ENCODE measurements at regions not wholly inside any gene's neighbourhood (a gene's known extent, or its start where the extent isn't known, plus 50 kb on each side); places are given as distances from the start of the nearest gene placed in this dataset.
A peak's percentile ranks its signal among the peaks of the same experiment; 100 is the strongest.
"Not testable (repeated sequence)": the region's sequence is repeated elsewhere in the genome, so short reads cannot be mapped to it uniquely, and the experiment has no call there.

DNA sequence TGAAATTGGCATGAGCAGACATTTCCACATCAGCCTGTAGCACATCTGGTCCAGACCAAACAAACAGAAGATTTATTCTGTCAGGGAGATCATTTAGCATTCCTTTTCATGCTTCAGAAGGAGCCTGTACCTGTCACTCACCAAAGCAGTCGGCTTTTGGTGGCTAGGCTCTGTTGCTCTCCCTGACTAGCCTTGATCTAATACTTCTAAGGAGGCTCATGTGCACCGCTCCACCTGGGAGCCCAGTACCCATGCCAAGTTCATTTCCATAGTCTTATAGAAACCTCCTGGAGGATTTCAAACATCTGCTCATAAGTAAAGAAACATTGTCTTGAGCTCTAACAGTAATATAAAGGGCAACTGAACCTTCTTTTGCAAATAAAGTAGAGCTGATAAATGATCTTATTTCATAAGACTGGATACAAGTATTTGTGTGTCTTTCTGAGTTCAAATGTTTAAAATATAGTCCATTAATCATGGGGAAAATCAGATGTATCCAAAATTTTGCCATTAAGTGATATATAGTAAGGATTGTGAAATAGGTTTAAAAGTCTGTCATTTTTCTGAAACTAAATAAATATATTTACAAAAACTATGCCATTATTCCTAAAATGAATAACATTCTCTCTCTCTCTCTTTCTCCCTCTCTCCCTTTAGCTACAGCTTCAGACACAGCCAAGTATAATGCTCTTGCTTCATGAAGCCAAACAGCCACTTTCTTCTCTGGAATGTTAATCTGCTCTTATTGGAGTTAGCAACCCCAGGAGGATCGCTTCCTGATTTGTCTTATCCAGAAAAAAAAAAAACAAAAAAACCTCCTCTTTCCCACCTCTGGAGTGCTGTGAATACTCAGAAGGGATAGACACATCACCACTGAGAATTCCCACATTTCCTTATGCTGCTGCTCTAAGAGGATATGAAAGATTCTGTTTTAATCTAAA is 192.7 kb upstream of the TFAP2D start:
- no peak for DNase-seq

- DNase-seq = no peak
Measured at GRCh38 chr6:50524341-50524740, 189.0 kb upstream of the TFAP2D start.

DNA sequence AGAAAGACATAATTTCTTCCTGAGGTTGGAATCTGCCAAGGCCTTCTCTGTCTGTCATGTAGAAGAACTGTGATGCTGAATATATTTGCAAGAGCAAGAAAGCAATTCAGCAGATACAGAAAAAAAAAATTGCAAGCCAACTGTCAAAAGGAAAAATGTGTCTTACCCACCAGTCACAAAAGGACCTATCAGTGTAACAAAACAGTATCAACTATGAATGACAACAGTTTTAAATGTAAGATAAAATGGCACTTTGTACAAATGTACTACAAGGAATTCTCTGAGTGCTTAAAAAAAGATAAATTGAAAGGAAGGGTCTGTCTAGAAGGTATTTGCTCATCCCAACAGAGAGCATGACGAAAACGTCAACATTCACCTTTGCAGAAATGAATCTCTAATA is 185.3 kb upstream of the TFAP2D start:
- DNase-seq = no peak

GRCh38 chr6:50539447-50539846 is 173.9 kb upstream of the TFAP2D start:
- DNase-seq = no peak

- DNase-seq = no peak
Measured at GRCh38 chr6:50541941-50542340, 171.4 kb upstream of the TFAP2D start.

DNA sequence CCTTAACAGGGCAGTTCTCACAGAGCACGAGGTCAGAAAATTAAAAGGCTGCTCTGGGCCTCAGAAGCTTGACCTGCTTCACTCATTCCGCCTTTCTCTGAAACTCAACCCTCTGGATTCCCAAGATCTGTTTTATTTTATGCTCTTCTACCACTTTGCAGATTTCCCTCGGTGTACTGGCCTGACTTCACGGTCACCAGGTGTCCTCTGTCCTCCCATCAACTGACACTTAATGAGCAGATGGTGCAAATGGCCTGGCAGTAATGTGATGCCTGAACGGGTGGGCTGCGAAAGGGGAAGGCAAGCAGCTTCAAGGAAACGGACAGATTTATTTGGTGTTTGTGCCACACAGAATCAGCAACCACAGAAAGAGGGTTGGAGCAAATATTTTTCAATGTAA is 169.7 kb upstream of the TFAP2D start:
- no peak for DNase-seq

GRCh38 chr6:50549026-50549425 is 164.3 kb upstream of the TFAP2D start:
- DNase-seq = peak; percentile 0

DNA sequence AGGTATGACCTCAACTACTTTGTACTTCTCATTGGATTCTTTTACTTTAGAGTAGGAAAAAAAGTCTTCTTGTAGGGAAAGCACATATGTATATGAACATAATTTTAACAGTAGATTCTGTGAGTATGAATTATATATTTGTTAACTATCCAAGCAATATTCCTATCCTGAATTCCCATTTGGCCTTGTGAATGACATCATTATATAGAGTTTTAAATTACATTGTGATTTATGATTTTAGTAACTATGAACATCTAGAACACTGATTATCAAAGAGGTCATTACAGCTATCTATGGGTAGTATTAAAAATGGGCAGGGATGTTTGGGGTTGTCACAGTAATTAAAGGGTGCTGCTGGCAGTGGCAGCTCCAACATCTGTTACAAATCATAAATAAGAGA is 163.9 kb upstream of the TFAP2D start:
- DNase-seq = no peak

- DNase-seq = no peak
Measured at GRCh38 chr6:50555982-50556381, 157.3 kb upstream of the TFAP2D start.

- no peak for DNase-seq
Measured at GRCh38 chr6:50565004-50565403, 148.3 kb upstream of the TFAP2D start.

DNA sequence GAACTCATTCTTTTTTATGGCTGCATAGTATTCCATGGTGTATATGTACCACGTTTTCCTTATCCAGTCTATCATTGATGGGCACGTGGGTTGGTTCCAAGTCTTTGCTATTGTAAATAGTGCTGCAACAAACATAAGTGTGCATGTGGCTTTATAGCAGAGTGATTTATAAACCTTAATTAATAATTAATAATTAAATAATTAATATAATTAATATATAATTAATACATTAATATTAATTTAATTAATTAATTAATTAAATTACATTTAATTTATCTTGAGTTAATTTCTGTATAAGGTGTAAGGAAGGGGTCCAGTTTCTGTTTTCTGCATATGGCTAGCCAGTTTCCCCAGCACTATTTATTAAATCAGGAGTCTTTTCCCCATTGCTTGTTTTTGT is 142.1 kb upstream of the TFAP2D start:
- not testable (repeated sequence) for DNase-seq

- no peak for DNase-seq
Measured at GRCh38 chr6:50585441-50586330, 127.6 kb upstream of the TFAP2D start.

DNA sequence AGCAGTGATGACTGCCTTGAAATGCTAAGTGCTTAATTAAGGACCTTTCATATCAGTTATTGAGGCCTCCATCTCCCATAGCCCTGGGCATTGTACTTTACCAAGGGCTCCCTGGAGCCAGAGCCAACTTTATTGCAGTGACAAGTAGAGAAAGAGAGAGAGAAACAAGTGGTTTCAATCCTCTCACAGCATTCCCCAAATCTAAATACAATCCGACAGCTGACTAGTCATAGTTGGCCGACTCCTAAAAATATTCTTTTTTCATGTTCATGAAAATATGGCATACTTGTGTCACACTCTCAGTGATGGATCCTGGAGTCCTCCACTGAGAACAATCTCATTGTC is 127.0 kb upstream of the TFAP2D start:
- no peak for DNase-seq

DNA sequence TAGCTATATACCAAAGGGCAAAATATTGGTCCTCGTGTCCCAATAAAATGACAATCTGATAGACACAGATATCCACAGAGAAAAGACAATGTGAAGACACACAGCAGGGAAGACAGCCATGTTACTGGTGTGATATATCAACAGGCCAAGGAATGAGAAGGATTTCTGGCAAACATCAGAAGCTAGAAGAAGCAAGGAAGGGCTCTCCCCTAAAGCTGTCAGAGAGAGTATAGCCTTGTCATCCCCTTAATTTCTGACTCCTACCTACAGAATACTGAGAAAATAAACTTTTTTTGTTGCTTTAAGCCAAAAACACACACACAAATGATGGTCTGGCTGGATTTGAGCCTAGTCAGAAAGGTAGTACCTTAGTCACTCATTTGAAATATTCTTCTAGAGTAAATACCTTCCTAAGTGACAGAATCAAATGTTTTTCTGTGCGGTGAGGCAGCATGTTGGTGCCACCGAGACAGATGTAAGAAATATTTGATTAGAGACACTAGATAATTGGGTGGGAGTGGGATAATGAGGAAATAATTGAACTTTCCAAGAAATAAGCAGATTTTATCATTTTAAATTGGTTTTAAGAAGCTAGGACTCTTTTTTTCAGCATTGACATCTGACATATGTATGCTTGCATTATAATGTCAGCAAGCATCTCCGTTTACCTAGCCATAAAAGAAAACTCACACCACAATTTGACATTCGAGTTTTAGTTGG is 123.4 kb upstream of the TFAP2D start:
- no peak for DNase-seq

GRCh38 chr6:50591135-50591534 is 122.2 kb upstream of the TFAP2D start:
- DNase-seq = no peak

DNA sequence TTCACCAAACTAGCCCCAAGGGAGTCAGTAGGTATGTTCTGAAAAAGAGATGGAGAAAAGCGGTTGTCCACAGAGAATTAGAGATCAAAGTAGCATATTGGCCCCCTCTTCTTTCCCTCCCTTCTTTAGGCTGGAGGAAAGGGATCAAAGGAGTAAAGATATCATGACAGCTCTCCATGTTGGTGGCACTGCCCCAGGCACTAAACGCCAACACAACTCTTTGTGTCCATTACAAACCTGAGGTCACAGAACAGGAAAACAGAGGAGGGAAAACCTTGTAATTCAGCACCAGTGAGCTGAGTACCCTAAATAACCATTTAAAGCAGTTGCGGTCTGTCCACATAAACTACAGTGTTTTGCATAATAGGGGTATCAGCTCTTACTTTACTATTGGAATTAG is 113.0 kb upstream of the TFAP2D start:
- no peak for DNase-seq

DNA sequence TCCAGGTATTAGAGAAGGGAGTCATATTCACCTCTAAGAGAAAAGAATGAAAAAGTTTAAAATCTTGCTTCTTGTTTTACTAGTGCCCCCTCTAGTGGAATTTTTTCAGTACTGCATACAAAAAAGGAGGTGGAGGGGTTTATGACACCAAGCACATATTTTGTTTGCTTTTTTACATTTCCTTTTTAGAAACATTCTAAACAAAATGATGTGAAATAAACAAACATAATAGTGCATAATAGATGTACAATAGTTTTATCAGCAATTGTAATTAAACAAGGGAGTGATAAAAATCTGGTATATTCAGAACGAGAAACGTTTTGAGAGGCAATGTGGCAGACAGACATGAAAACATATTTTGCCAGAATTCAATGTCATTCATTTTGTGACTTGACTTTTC is 111.0 kb upstream of the TFAP2D start:
- DNase-seq = peak; percentile 15

- no peak for DNase-seq
Measured at GRCh38 chr6:50608421-50608820, 104.9 kb upstream of the TFAP2D start.

DNA sequence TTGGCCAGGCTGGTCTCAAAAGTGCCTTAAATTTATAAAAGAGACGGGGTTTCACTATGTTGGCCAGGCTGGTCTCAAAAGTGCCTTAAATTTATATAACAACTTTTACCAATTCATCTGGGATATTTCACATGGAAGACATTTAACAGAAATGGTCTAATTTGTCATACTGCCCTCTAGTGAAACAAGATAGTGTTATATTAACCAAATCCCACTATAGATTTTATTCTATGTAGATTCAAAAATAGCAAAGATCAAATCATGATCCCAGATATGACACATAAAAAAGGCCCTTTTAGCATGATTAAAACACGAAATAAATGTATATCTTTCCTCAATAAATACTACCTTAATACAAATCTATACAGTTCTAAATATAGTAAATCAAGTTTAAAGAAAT is 102.8 kb upstream of the TFAP2D start:
- no peak for DNase-seq

DNA sequence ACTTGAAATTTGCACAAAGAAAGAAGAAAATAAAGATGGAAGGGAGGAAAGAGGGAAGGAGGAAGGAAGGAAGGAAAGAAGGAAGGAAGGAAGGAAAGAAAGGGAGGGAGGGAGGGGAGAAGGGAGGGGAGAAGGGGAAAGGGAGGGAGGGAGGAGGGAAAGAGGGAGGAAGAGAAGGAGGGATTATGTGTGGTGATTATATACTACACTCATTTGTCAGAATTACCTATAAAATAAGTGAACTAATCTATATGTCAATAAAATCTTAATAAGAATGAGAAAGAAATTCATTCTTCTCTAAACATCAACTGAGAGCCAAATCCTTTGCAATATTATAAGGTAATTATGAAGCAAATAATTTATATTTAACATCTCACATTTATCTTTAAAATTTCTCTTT is 77.9 kb upstream of the TFAP2D start:
- DNase-seq = no peak

DNA sequence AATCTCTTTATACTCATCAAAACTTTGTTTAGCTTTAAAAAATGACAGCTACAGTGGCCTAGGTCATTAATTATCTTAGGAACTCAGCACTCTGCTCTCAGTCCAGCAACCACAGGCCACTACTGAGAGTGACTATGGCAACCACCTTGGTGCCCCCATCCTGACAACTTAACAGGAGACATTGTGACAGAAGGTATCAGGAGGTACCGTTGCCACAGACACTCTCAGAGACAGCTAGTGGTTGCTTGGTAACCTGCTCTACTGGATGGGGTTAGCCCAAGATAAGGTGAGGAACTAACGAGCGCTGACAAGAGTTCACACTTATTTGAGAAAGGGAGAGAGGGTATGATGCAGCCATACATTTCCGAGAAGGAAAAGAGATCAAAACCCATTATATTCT is 76.1 kb upstream of the TFAP2D start:
- no peak for DNase-seq

DNA sequence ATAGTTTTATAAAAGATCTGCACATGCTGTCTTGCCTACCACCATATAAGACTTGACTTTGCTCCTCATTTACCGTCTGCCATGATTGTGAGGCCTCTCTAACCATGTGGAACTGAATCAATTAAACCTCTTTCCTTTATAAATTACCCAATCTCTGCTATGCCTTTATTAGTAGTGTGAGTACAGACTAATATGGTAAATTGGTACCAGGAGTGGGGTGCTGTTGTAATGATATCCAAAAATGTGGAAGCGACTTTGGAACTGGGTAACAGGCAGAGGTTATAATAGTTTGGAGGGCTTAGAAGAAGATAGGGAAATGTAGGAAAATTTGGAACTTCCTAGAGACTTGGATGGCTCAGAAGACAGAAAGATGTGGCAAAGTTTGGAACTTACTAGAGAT is 64.2 kb upstream of the TFAP2D start:
- DNase-seq = no peak

DNA sequence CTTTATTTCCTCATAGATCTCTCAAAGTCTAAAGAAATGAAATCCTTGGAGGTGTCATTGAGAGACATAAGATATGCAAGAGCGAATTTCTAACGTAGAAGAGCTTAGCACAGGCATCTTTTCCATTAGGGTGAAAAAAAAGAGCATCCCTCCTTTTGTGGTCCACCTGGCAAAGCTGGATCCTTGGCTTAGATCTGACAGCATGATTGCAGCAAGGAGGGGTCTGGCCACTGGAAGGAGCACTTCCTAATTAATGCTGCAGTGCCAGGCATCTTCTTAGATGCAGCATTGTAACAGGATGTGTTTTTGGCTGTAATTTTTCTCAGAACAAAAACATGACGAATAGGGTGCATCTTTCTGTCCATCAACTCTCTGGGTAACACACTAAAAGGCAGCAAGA is 60.1 kb upstream of the TFAP2D start:
- DNase-seq = no peak

Measured in NCI-H146 (cell line).